ENCODE measurements at regions not wholly inside any gene's neighbourhood (a gene's known extent, or its start where the extent isn't known, plus 50 kb on each side); places are given as distances from the start of the nearest gene placed in this dataset.

- Histone ChIP-seq H3K4me1 (ENCODE audit: control insufficient read depth in 5 of 5, insufficient read depth in 5 of 5, low read length in 5 of 5) (peaks cover 0 to 2% (median 0%) of the 10 kb centered on the region in 5 donors), H3K36me3 (ENCODE audit: control insufficient read depth in 4 of 4, insufficient read depth in 4 of 4, low read length in 4 of 4) (no peaks in the 10 kb centered on the region), H3K9me3 (ENCODE audit: control insufficient read depth in 4 of 4, insufficient read depth in 3 of 4, low read length in 3 of 4) (peaks cover 0 to 1% (median 0%) of the 10 kb centered on the region in 4 donors), H3K27me3 (ENCODE audit: control insufficient read depth in 3 of 3, insufficient read depth in 3 of 3, low read length in 2 of 3) (no peaks in the 10 kb centered on the region), H3K9ac (ENCODE audit: insufficient read depth in 1 of 2, low read length in 2 of 2) (no peak overlapping the region), H3K27ac (ENCODE audit: low read depth in 1 of 2, low read length in 1 of 2) (no peak overlapping the region), H3K4me3 (no peak overlapping the region)
- DNase-seq (peak in 2 of 3 donors; percentile 53 to 80), ATAC-seq (ENCODE audit: insufficient read depth, low FRiP score) (no peak)
- no peak for TF ChIP-seq CTCF (IDR thresholded peaks at IDR 0.05; ENCODE audit: control extremely low read depth, extremely low read depth)
- 88 to 94% methylated on average over 6 of the region's 6 CpGs for WGBS, 2 donors
These were observed 108.4 kb upstream of the CLDN10 start for GRCh38 chr13:95444006-95444730.

GRCh38 chr13:95445131-95445530, 107.4 kb upstream of the CLDN10 start:
- peaks cover 0 to 1% (median 0%) of the 10 kb centered on the region in 4 donors for H3K9me3 ChIP-seq (ENCODE audit: control insufficient read depth in 4 of 4, insufficient read depth in 3 of 4, low read length in 3 of 4)
- WGBS, 2 donors = 78 to 81% methylated on average over 4 of the region's 4 CpGs
- no peak overlapping the region for H3K9ac ChIP-seq (ENCODE audit: insufficient read depth in 1 of 2, low read length in 2 of 2)
- H3K27me3 ChIP-seq (ENCODE audit: control insufficient read depth in 3 of 3, insufficient read depth in 3 of 3, low read length in 2 of 3) = no peaks in the 10 kb centered on the region
- peaks cover 0 to 2% (median 0%) of the 10 kb centered on the region in 5 donors for H3K4me1 ChIP-seq (ENCODE audit: control insufficient read depth in 5 of 5, insufficient read depth in 5 of 5, low read length in 5 of 5)
- no peak overlapping the region for H3K4me3 ChIP-seq
- H3K27ac ChIP-seq (ENCODE audit: low read depth in 1 of 2, low read length in 1 of 2) = no peak overlapping the region
- no peak for TF ChIP-seq CTCF (IDR thresholded peaks at IDR 0.05; ENCODE audit: control extremely low read depth, extremely low read depth)
- DNase-seq (no peak), ATAC-seq (ENCODE audit: insufficient read depth, low FRiP score) (no peak)
- no peaks in the 10 kb centered on the region for H3K36me3 ChIP-seq (ENCODE audit: control insufficient read depth in 4 of 4, insufficient read depth in 4 of 4, low read length in 4 of 4)

- no peak overlapping the region for H3K27ac ChIP-seq (ENCODE audit: low read depth in 1 of 2, low read length in 1 of 2)
- TF ChIP-seq CTCF (IDR thresholded peaks at IDR 0.05; ENCODE audit: control extremely low read depth, extremely low read depth) = no peak
These were observed 104.7 kb upstream of the CLDN10 start for GRCh38 chr13:95447814-95448213.

More at GRCh38 chr13:95447814-95448213, 104.7 kb upstream of the CLDN10 start:
- H3K9ac ChIP-seq (ENCODE audit: insufficient read depth in 1 of 2, low read length in 2 of 2) = no peak overlapping the region
- H3K9me3 ChIP-seq (ENCODE audit: control insufficient read depth in 4 of 4, insufficient read depth in 3 of 4, low read length in 3 of 4) = no peaks in the 10 kb centered on the region
- H3K27me3 ChIP-seq (ENCODE audit: control insufficient read depth in 3 of 3, insufficient read depth in 3 of 3, low read length in 2 of 3) = no peaks in the 10 kb centered on the region
- peaks cover 0 to 2% (median 0%) of the 10 kb centered on the region in 5 donors for H3K4me1 ChIP-seq (ENCODE audit: control insufficient read depth in 5 of 5, insufficient read depth in 5 of 5, low read length in 5 of 5)
- WGBS, 2 donors = 76 to 86% methylated on average over 8 of the region's 8 CpGs
- no peak for ATAC-seq (ENCODE audit: insufficient read depth, low FRiP score)
- H3K36me3 ChIP-seq (ENCODE audit: control insufficient read depth in 4 of 4, insufficient read depth in 4 of 4, low read length in 4 of 4) = no peaks in the 10 kb centered on the region
- DNase-seq = no peak
- H3K4me3 ChIP-seq = no peak overlapping the region
